Lung (tissue), 11 donors: ENCODE measurements at regions not wholly inside any gene's neighbourhood (a gene's known extent, or its start where the extent isn't known, plus 50 kb on each side); places are given as distances from the start of the nearest gene placed in this dataset.

Experiments
- ATAC-seq: fragments of 200-7000 bp; cut with Tn5 transposase; one replicate; pipeline ENCODE4 v1.9.1; 2020; ENCODE audit warnings: moderate number of reproducible peaks; ENCODE audit not compliant: insufficient read depth, low FRiP score
- DNase-seq, 3 donors: peaks; one replicate each; pipeline ENCODE4 v3.0.0-alpha.2; 2013 to 2017
- H3K27ac ChIP-seq, 2 donors: one replicate each; pipeline ENCODE4 v1.5.1; 2013; ENCODE audit warnings: mild to moderate bottlenecking in 2 of 2, moderate library complexity in 2 of 2, control low read depth in 1 of 2, inconsistent platforms in 1 of 2, low read depth in 1 of 2, low read length in 1 of 2
- H3K27me3 ChIP-seq, 3 donors: one replicate each; pipeline ENCODE4 v1.5.1; 2013; ENCODE audit warnings: low read length in 2 of 3; ENCODE audit not compliant: control insufficient read depth in 3 of 3, insufficient read depth in 3 of 3
- H3K36me3 ChIP-seq, 4 donors: one replicate each; pipeline ENCODE4 v1.5.1; 2013; ENCODE audit warnings: low read length in 4 of 4, mild to moderate bottlenecking in 1 of 4, moderate library complexity in 1 of 4; ENCODE audit not compliant: control insufficient read depth in 4 of 4, insufficient read depth in 4 of 4
- H3K4me1 ChIP-seq, 5 donors: one replicate each; pipeline ENCODE4 v1.5.1; 2013; ENCODE audit warnings: low read length in 5 of 5, mild to moderate bottlenecking in 2 of 5, moderate library complexity in 1 of 5; ENCODE audit not compliant: control insufficient read depth in 5 of 5, insufficient read depth in 5 of 5
- H3K4me3 ChIP-seq: one replicate; pipeline ENCODE4 v1.5.1; 2013; ENCODE audit warnings: mild to moderate bottlenecking, control low read depth, moderate library complexity
- H3K9ac ChIP-seq, 2 donors: one replicate each; pipeline ENCODE4 v1.5.1; 2013; ENCODE audit warnings: low read length in 2 of 2, control low read depth in 1 of 2; ENCODE audit not compliant: insufficient read depth in 1 of 2
- H3K9me3 ChIP-seq, 4 donors: one replicate each; pipeline ENCODE4 v1.5.1; 2013; ENCODE audit warnings: low read length in 3 of 4, mild to moderate bottlenecking in 1 of 4, moderate library complexity in 1 of 4; ENCODE audit not compliant: control insufficient read depth in 4 of 4, insufficient read depth in 3 of 4
- WGBS, 2 donors: extraction: QIAGEN DNeasy Blood & Tissue Kit; methylation state at CpG; one replicate each; pipeline ENCODE4 v1.1.7; 2013; 5-methylcytosine and 5-hydroxymethylcytosine counted together
- TF ChIP-seq, protein P1 (sequence below): IDR thresholded peaks from 2 replicates; pipeline ENCODE4 v1.5.1; 2012; ENCODE audit warnings: mild to moderate bottlenecking; ENCODE audit errors: control extremely low read depth, extremely low read depth
- donor health status: control.
- donor health status: control.
- donor health status: Bipolar disorder and iron deficiency.
- donor health status: healthy.
- donor health status: DM: yes; HTN: yes; CAD: no.

GRCh38 chr11:112617977-112618826 lies 343.0 kb upstream of the NCAM1 start:
- no peak for DNase-seq

DNA sequence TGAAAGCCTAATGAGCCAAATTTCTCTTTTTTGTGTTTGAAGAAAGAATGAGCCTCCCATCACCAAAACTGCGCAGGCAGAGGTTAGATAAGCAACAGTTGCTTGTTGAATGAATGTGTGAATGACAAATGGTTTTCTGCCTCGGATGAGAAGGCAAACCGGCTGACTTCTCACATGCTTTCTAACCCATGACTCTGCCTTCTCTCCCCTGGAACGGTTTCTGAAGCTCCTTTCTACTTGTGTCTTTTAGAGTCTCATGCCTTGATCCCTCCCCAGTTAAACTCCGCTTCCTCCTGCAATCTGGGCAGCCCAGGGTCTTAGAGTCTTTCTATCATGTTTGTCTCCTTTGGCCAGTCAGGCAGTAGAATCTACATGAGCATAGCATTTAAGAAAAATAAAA lies 342.1 kb upstream of the NCAM1 start:
- peaks cover 0 to 4% (median 0%) of the 10 kb centered on the region in 4 donors for H3K9me3 ChIP-seq
- no peaks in the 10 kb centered on the region for H3K36me3 ChIP-seq
- no peaks in the 10 kb centered on the region for H3K27me3 ChIP-seq
- no peak overlapping the region for H3K27ac ChIP-seq
- WGBS, 2 donors, result 71 to 72% methylated on average over 5 of the region's 5 CpGs
- H3K4me1 ChIP-seq, result no peaks in the 10 kb centered on the region
- TF ChIP-seq, protein P1, sequence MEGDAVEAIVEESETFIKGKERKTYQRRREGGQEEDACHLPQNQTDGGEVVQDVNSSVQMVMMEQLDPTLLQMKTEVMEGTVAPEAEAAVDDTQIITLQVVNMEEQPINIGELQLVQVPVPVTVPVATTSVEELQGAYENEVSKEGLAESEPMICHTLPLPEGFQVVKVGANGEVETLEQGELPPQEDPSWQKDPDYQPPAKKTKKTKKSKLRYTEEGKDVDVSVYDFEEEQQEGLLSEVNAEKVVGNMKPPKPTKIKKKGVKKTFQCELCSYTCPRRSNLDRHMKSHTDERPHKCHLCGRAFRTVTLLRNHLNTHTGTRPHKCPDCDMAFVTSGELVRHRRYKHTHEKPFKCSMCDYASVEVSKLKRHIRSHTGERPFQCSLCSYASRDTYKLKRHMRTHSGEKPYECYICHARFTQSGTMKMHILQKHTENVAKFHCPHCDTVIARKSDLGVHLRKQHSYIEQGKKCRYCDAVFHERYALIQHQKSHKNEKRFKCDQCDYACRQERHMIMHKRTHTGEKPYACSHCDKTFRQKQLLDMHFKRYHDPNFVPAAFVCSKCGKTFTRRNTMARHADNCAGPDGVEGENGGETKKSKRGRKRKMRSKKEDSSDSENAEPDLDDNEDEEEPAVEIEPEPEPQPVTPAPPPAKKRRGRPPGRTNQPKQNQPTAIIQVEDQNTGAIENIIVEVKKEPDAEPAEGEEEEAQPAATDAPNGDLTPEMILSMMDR, result no peak
- no peak for ATAC-seq
- no peak overlapping the region for H3K9ac ChIP-seq
- DNase-seq, result no peak
- H3K4me3 ChIP-seq, result no peak overlapping the region

More at GRCh38 chr11:112617977-112618826, 343.0 kb upstream of the NCAM1 start:
- no peak overlapping the region for H3K27ac ChIP-seq
- H3K27me3 ChIP-seq, result no peaks in the 10 kb centered on the region
- H3K9me3 ChIP-seq, result peaks cover 0 to 4% (median 0%) of the 10 kb centered on the region in 4 donors
- WGBS, 2 donors, result 68 to 74% methylated on average over 13 of the region's 13 CpGs
- no peak overlapping the region for H3K9ac ChIP-seq
- no peaks in the 10 kb centered on the region for H3K36me3 ChIP-seq
- no peak overlapping the region for H3K4me3 ChIP-seq
- no peak for ATAC-seq
- TF ChIP-seq, protein P1, result no peak
- peaks cover 0 to under 1% (median 0%) of the 10 kb centered on the region in 5 donors for H3K4me1 ChIP-seq

GRCh38 chr11:112620621-112621394 lies 340.4 kb upstream of the NCAM1 start:
- 46 to 64% methylated on average over 7 of the region's 7 CpGs for WGBS, 2 donors
- TF ChIP-seq, protein P1, result no peak
- no peak for DNase-seq
- Histone ChIP-seq H3K27me3 (no peaks in the 10 kb centered on the region), H3K4me3 (no peak overlapping the region), H3K9ac (no peak overlapping the region), H3K4me1 (no peaks in the 10 kb centered on the region), H3K36me3 (no peaks in the 10 kb centered on the region), H3K9me3 (peaks cover 0 to 4% (median 0%) of the 10 kb centered on the region in 4 donors), H3K27ac (no peak overlapping the region)
- no peak for ATAC-seq
